ENCODE measurements at regions not wholly inside any gene's neighbourhood (a gene's known extent, or its start where the extent isn't known, plus 50 kb on each side); places are given as distances from the start of the nearest gene placed in this dataset.
"Not testable (repeated sequence)": the region's sequence is repeated elsewhere in the genome, so short reads cannot be mapped to it uniquely, and the experiment has no call there.

DNA sequence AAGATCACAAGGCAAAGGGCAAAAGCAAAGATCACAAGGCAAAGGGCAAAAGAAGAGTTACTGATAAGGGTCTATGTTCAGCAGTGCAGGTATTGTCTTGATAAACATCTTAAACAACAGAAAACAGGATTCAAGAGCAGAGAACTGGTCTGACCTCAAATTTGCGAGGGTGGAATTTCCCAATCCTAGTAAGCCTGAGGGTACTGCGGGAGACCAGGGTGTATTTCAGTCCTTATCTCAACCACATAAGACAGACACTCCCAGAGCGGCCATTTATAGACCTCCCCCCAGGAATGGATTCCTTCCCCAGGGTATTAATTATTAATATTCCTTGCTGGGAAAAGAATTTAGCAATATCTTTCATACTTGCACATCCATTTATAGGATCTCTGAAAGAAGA lies 575.3 kb upstream of the MAN1A1 start:
- not testable (repeated sequence) for DNase-seq

DNA sequence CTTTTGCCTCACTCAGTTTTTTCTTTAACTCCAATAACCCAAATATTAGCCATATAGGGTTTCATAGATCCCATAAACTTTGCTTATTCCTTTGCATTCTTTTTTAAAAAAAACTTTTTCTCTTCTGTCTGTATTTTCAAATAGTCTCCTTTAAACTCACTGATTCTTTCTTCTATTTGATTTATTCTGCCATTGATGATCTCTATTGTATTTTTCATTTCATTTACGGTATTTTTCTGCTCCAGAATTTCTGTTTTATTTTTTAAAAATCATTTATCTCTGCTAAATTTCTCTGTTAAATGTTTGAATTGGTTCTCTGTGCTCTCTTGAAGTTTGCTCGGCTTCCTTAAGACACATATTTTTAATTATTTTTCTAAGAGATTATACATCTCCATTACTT lies 573.3 kb upstream of the MAN1A1 start:
- no peak for DNase-seq

DNA sequence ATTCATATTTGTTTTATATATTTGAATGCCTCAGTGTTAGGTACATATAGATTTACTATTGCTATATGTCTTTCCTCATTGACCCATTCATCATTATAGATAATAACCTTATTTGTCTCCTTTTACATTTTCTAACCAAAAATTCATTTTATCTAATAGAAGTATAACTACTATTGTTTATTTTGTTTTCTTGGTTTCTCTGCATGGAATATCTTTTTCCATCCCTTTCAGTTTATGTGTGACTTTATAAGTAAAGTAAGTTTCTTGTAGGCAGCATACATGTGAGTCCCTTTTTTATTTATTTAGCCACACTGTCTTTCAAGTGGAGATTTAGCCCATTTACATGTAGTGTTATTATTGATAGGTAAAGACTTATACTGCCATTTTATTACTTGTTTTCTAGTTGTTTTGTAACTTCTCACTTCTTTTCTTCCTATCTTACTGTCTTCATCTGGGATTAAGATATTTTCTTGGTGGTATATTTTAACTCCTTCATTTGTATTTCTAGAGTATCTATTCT lies 572.0 kb upstream of the MAN1A1 start:
- no peak for DNase-seq

DNA sequence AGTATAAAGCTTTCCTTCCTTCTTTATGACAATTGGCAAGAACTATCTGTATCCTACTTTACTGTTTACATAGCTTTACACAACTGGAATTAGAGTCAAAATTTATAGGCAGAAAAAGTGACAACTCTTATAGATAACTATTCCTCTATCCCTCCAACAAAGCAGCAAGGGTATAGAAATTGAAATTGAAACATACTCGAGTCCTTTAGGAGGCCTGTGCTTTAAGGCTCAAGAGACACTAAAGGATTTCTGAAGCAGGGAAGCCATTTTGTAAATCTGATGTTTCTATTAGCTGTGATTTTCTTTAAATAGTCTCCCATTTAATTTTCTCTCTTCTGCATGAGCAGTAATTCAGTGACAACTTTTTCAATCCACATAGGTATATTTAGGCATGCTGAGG lies 567.6 kb upstream of the MAN1A1 start:
- DNase-seq: no peak

GRCh38 chr6:119915971-119916370 lies 566.4 kb upstream of the MAN1A1 start:
- no peak for DNase-seq

DNA sequence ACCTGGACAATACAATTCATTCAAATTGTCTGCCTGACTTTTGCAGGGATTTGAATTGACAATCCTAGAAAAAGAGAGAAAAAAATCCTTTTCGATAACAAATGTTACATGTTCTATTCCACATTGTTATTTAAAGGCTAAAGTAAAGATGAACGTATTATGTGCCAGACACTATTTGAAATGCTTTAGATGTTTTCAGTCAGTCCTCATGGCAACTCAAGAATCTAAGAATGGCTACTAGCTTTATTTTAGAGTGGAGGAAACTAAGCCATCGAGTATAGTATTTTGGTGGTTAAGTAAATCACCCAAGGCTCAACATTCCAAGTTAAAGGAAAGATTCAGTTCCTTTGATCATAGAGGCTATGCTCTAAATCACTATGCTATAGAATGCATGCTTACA lies 558.6 kb upstream of the MAN1A1 start:
- DNase-seq: no peak

DNA sequence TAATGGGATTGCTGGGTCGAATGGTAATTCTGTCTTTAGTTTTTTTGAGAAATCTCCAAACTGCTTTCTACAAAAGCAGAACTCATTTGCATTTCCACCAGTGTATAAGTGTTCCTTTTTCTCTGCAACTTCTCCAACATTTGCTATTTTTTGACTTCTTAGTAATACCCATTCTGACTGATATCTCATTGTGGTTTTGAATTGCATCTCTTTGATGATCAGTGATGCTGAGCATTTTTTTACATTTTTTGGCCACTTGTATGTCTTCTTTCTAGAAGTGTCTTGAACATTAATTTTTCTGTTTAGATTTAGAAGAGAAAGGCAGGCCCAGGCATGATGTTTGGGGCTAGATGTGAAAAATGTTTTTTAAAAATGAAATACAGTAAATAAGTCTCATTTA lies 553.1 kb upstream of the MAN1A1 start:
- DNase-seq: peak; percentile 32

- DNase-seq: no peak
Observed at GRCh38 chr6:119896806-119897205, 547.2 kb upstream of the MAN1A1 start.

- DNase-seq: no peak
Observed at GRCh38 chr6:119895626-119896025, 546.1 kb upstream of the MAN1A1 start.

DNA sequence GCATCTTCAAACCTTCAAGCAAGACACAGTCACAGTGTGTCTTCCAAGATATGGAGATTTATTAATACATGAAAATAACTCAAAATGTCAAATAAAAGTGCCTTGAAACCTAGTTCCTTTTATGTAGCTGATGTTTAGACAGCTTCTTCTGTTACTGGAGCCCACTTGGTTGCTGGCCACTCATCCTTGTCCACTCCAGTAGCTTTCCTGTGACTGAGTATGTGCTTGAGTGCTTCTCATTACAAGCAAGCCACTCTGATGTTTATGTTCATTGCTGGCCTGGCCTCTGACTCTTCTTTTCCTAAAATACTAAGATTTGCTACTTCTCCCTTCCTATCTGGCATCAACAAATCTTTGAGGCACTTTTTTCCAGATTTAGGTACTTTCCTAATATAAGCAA lies 545.2 kb upstream of the MAN1A1 start:
- DNase-seq: no peak

- DNase-seq: no peak
Observed at GRCh38 chr6:119891644-119892043, 542.1 kb upstream of the MAN1A1 start.

DNA sequence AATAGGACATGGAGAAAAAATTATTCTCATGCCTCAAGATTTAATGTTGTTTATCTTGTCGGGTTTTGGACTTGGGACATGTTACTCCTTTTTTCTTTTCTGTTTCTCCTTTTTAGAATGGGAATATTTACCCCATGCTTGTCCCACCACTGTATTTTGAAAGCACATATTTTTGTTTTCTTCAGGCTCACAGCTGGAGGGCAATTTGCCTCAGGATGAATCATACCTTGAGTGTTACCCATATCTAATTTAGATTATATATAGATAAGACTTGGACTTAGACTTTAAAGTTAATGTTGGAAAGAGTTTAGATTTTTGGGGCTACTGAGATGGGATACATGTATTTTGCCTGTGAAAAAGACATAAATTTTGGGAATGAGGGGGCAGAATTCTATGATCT lies 541.6 kb upstream of the MAN1A1 start:
- DNase-seq: no peak

- DNase-seq: no peak
Observed at GRCh38 chr6:119890470-119890869, 540.9 kb upstream of the MAN1A1 start.

- DNase-seq: no peak
Observed at GRCh38 chr6:119887666-119888065, 538.1 kb upstream of the MAN1A1 start.

DNA sequence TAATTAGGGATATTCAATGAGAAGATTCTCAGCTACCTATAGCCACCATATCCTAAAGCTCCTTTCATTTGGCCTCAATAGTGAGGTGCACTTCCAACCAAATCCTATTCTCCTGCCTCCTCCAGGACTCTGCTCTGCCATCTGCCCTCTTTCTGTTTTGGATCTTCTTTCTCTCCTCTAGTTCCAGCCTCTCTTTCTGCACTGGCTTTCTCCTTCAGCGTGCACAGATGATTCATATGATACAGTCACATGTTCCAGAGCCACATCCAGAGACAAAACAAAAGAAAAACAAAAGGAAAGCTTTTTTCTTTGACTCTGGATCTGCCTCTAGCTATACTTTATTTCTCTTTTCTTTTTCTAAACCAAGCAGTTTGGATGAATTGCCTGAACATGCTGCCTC lies 531.9 kb upstream of the MAN1A1 start:
- no peak for DNase-seq

GRCh38 chr6:119880840-119881239 lies 531.3 kb upstream of the MAN1A1 start:
- no peak for DNase-seq

- DNase-seq: no peak
Observed at GRCh38 chr6:119879731-119880130, 530.2 kb upstream of the MAN1A1 start.

DNA sequence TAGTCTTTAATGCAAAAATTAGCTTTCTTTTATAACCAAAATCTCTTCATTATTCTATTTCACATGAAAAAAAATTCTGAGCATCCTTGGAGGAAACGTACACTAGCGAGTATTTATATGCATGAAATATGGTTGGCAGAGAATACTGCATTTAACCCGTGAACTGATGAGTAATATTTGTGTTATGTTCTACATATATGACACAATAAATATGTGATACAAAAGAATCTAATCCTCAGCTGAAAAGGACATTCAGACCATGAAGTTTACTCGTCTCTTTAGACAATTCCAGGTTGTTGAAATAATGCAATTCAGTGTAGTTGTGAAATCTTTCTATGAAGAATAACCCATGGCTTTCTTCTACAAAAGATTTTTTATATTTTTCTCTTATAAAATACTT lies 524.8 kb upstream of the MAN1A1 start:
- DNase-seq: no peak

GRCh38 chr6:119873107-119873506 lies 523.5 kb upstream of the MAN1A1 start:
- DNase-seq: no peak

DNA sequence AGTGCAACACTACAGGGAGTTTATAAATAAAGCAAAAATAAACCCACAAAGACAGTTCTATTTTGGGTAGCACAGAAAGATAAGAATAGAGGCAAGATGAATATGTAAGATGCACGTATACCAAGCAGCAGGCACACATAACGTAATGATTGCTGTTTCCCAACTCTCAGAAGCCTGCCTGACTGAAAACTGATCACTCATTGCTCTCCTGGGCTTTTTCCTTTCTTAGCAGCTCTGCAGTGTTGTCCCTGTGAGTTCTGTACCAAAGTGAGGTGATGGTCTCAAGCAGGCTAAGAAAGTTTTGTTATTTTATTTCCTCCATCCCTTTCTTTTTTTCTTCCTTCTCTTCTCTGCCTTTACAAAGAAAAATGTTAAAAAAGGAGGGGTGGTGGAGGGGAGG lies 522.0 kb upstream of the MAN1A1 start:
- DNase-seq: no peak

DNA sequence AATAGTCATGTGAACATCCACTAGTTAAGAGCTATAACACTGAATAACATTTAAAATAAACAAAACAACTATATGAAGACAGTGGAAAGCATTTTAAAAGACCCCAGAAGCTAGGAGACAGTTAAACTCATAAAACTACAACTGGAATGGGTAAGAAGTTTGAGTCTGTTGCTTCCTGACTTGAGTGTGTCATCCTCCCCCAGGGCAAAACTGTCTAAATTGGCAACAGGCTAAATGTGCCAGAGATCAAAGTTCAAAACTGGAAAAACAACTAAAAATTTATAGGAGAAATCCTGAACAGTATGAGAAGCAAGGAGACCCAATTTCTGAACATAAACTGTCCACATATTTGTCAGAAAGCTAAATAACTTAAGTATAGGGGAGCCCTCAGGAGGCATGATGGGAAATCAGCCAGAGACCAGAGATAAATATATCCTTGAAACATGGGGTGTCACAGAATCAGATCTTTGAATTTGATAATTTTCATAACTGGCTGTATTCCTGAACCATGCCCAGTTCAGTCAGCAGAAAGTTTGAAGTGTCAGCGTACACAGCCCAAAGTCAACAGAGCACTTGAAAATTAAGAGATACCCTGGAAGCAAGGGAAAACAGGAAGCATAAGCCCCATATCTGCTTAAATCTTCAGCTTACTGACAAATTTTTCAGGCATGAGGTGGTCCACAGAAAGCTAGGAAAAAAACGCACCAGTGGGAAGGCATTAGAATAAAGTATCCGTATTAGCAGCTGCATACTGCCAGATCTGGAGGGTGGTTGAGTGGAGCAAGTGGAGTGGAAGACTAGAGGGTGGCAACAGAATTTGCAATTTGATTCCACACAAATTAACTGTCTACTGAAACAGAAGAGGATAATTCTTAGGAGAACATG lies 516.1 kb upstream of the MAN1A1 start:
- DNase-seq: no peak

- DNase-seq: no peak
Observed at GRCh38 chr6:119862719-119863118, 513.2 kb upstream of the MAN1A1 start.

GRCh38 chr6:119858901-119859300 lies 509.3 kb upstream of the MAN1A1 start:
- DNase-seq: no peak

GRCh38 chr6:119856136-119856535 lies 506.6 kb upstream of the MAN1A1 start:
- peak; percentile 10 for DNase-seq

GRCh38 chr6:119848696-119849095 lies 499.1 kb upstream of the MAN1A1 start:
- no peak for DNase-seq

All from hematopoietic multipotent progenitor cell treated with erythropoietin and hydrocortisone succinate and interleukin-3 and kit ligand, for 6 days (in vitro differentiated cells).